IMR-90 (cell line): ENCODE measurements at regions not wholly inside any gene's neighbourhood (a gene's known extent, or its start where the extent isn't known, plus 50 kb on each side); places are given as distances from the start of the nearest gene placed in this dataset.
A peak's percentile ranks its signal among the peaks of the same experiment; 100 is the strongest.

Source experiments
- ATAC-seq: fragments of 200-7000 bp; cut with Tn5 transposase; 2 replicates; pipeline ENCODE4 v1.9.1; 2020; ENCODE audit warnings: low read depth, mild to moderate bottlenecking, moderate library complexity
- BruUV-seq: library from RNA; stranded (reverse); fragments of 400-500 nt; replicated peaks from 2 replicates; lab custom pipeline; 2021; lab: Mats Ljungman, UMichigan
- CTCF ChIA-PET: fragments of 300-600 bp; formaldehyde crosslinking; extraction: SDS; loops from one replicate; lab custom pipeline; 2021; ENCODE audit warnings: antibody characterized with exemption; lab: Yijun Ruan, JAX
- POLR2A ChIA-PET: fragments of 300-600 bp; sonication (Branson Sonifier 250); formaldehyde crosslinking; loops from one replicate; lab custom pipeline; 2022; ENCODE audit warnings: antibody characterized with exemption; ENCODE audit not compliant: unreplicated experiment; lab: Charles Lee
- DNase-seq: peaks from one replicate; pipeline ENCODE4 v3.0.0; 2013
- H2AFZ ChIP-seq: replicated peaks from 2 replicates; pipeline ENCODE3; 2013; ENCODE audit warnings: low read length, mild to moderate bottlenecking; ENCODE audit not compliant: poor library complexity
- H2AK5ac ChIP-seq: 2 replicates; pipeline ENCODE4 v1.6.1; 2013; ENCODE audit warnings: low read depth, low read length, inconsistent platforms
- H2AK9ac ChIP-seq: replicated peaks from 2 replicates; pipeline ENCODE3; 2013; ENCODE audit warnings: mild to moderate bottlenecking, low read depth, low read length, moderate library complexity; ENCODE audit not compliant: poor library complexity
- H2BK120ac ChIP-seq: 2 replicates; pipeline ENCODE4 v1.6.1; 2013; ENCODE audit warnings: low read depth, low read length, inconsistent platforms
- H2BK15ac ChIP-seq: 3 replicates; pipeline ENCODE4 v1.6.1; 2013; ENCODE audit warnings: low read depth, low read length, inconsistent platforms
- H2BK20ac ChIP-seq: 2 replicates; pipeline ENCODE4 v1.6.1; 2013; ENCODE audit warnings: low read depth, mild to moderate bottlenecking, inconsistent platforms, low read length, moderate library complexity
- H2BK5ac ChIP-seq: 2 replicates; pipeline ENCODE4 v1.6.1; 2013; ENCODE audit warnings: mild to moderate bottlenecking, low read depth, low read length, inconsistent platforms; ENCODE audit not compliant: poor library complexity, severe bottlenecking
- H3K14ac ChIP-seq: replicated peaks from 2 replicates; pipeline ENCODE4 v1.6.1; 2013; ENCODE audit warnings: low read depth, low read length, inconsistent platforms
- H3K18ac ChIP-seq: 2 replicates; pipeline ENCODE4 v1.6.1; 2013; ENCODE audit warnings: low read depth, low read length, control low read depth
- H3K23ac ChIP-seq: 2 replicates; pipeline ENCODE4 v1.6.1; 2013; ENCODE audit warnings: low read depth, low read length, inconsistent platforms
- H3K27ac ChIP-seq: 2 replicates; pipeline ENCODE4 v1.5.1; 2013; ENCODE audit warnings: mild to moderate bottlenecking, control low read depth, low read length; ENCODE audit not compliant: insufficient read depth
- H3K27me3 ChIP-seq: 2 replicates; pipeline ENCODE4 v1.6.1; 2013; ENCODE audit warnings: low read length; ENCODE audit not compliant: control insufficient read depth, insufficient read depth
- H3K36me3 ChIP-seq: 2 replicates; pipeline ENCODE4 v1.6.1; 2013; ENCODE audit warnings: low read length, mixed read lengths; ENCODE audit not compliant: control insufficient read depth, insufficient read depth
- H3K4ac ChIP-seq: 2 replicates; pipeline ENCODE4 v1.6.1; 2013; ENCODE audit warnings: low read depth, low read length, inconsistent platforms
- H3K4me1 ChIP-seq: 2 replicates; pipeline ENCODE4 v1.6.1; 2013; ENCODE audit warnings: low read length, mixed read lengths; ENCODE audit not compliant: control insufficient read depth, insufficient read depth
- H3K4me2 ChIP-seq: 2 replicates; pipeline ENCODE4 v1.6.1; 2013; ENCODE audit warnings: low read depth, mild to moderate bottlenecking, control low read depth, low read length, moderate library complexity
- H3K4me3 ChIP-seq: 2 replicates; pipeline ENCODE4 v1.5.1; 2013; ENCODE audit warnings: low read depth, mild to moderate bottlenecking, control low read depth, low read length, moderate library complexity; ENCODE audit not compliant: insufficient read depth
- H3K56ac ChIP-seq: 2 replicates; pipeline ENCODE4 v1.6.1; 2013; ENCODE audit warnings: low read length, inconsistent platforms; ENCODE audit not compliant: insufficient read depth; ENCODE audit errors: extremely low read depth
- H3K79me1 ChIP-seq, 2 experiments: 2 replicates each; pipeline ENCODE4 v1.6.1; 2013; ENCODE audit warnings: low read length in 2 of 2, inconsistent platforms in 1 of 2, low read depth in 1 of 2
- H3K9ac ChIP-seq: 2 replicates; pipeline ENCODE4 v1.6.1; 2013; ENCODE audit warnings: low read depth, low read length, control low read depth
- H3K9me1 ChIP-seq: 2 replicates; pipeline ENCODE4 v1.6.1; 2013; ENCODE audit warnings: low read length, inconsistent platforms; ENCODE audit not compliant: insufficient read depth
- H3K9me3 ChIP-seq: 2 replicates; pipeline ENCODE4 v1.6.1; 2013; ENCODE audit warnings: low read length; ENCODE audit not compliant: control insufficient read depth, insufficient read depth
- H4K20me1 ChIP-seq: 2 replicates; pipeline ENCODE4 v1.6.1; 2013; ENCODE audit warnings: low read length, inconsistent platforms; ENCODE audit not compliant: insufficient read depth
- H4K5ac ChIP-seq: 2 replicates; pipeline ENCODE4 v1.6.1; 2013; ENCODE audit warnings: mild to moderate bottlenecking, low read depth, low read length, control low read depth
- H4K8ac ChIP-seq, 2 experiments: 2 replicates each; pipeline ENCODE4 v1.6.1; 2013; ENCODE audit warnings: low read depth in 2 of 2, low read length in 2 of 2, control low read depth in 1 of 2, inconsistent platforms in 1 of 2
- H4K91ac ChIP-seq: 2 replicates; pipeline ENCODE4 v1.6.1; 2013; ENCODE audit warnings: low read depth, low read length, inconsistent platforms; ENCODE audit not compliant: insufficient read depth
- BHLHE40 ChIP-seq: fragments of 150-350 bp; IDR thresholded peaks from 2 replicates; pipeline ENCODE4 v1.6.1; 2016; ENCODE audit warnings: mild to moderate bottlenecking, low read depth, low read length
- MAZ ChIP-seq: IDR thresholded peaks from 2 replicates; pipeline ENCODE4 v1.6.1; 2012; ENCODE audit warnings: low read depth, mild to moderate bottlenecking, low read length, improper control_type of control experiment, moderate library complexity, borderline replicate concordance
- WGBS, 2 experiments: methylation state at CpG; one replicate each; pipeline versions ENCODE4 v1.1.5 to v1.1.7; 2013; ENCODE audit warnings: missing lambda C conversion rate in 2 of 2; ENCODE audit not compliant: insufficient read length in 1 of 2; ENCODE audit errors: extremely low coverage in 2 of 2; 5-methylcytosine and 5-hydroxymethylcytosine counted together
- dilution Hi-C: fragments of 300-500 bp; cut with HindIII; formaldehyde crosslinking; loops from one replicate; pipeline ENCODE4 v1.14.3; 2018; ENCODE audit warnings: low sequenced_read_pairs; ENCODE audit not compliant: unreplicated experiment
- in situ Hi-C: fragments of 300-500 bp; cut with MboI; formaldehyde crosslinking; loops from 3 replicates; pipeline ENCODE4 v1.14.3; 2019; ENCODE audit warnings: low sequenced_read_pairs, inconsistent platforms, mixed read lengths
- intact Hi-C: fragments of 100-400 bp; cut with micrococcal nuclease; formaldehyde crosslinking; loops from 2 replicates; pipeline ENCODE4 v1.10.0; 2022

DNA sequence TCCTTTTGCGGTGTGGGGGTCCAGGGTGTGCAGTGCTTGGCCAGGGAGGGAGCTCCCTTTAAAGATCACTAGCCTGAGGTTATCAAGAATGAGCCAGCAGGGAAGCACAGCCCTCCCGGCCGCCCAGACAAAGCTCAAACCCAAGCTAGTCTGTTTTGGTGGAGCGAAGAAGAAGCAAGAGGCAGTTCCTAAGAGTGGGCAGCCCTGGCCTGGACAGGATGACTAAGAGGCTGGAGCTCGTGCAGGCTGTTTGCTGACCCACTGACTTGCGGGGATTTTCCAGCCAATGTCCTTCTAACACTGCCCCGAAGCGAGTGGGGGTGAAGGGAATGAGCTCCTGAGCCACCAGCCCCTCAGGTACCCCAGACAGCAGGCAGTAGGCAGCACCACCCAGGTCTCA lies 134.4 kb downstream of the COPRS start:
- Histone ChIP-seq H2BK15ac (peak overlapping the region; percentile 65; the same call in 2 of the 3 replicates), H4K20me1 (no peaks in the 10 kb centered on the region), H3K4ac (peak overlapping the region; percentile 83), H3K4me3 (no peak overlapping the region), H3K23ac (peak overlapping the region; percentile 48), H3K9me3 (no peaks in the 10 kb centered on the region), H4K91ac (peak overlapping the region; percentile 43), H2AK9ac (peak overlapping the region; percentile 38), H3K79me1 (peaks cover 0 to 7% of the 10 kb centered on the region in 2 experiments; a peak in 1 of 4 replicates), H2BK20ac (peak overlapping the region; percentile 72; the same call in 1 of the 2 replicates), H3K27ac (no peak overlapping the region; the same call in 1 of the 2 replicates), H3K9ac (no peak overlapping the region), H4K5ac (peak overlapping the region; percentile 57; the same call in 1 of the 2 replicates), H3K4me1 (peaks cover 31% of the 10 kb centered on the region), H2AK5ac (peak overlapping the region; percentile 92; the same call in 1 of the 2 replicates), H3K36me3 (no peaks in the 10 kb centered on the region), H3K9me1 (peaks cover 26% of the 10 kb centered on the region), H3K56ac (no peak overlapping the region), H2AFZ (peak overlapping the region; percentile 36), H4K8ac (peak overlapping the region; percentile 27 to 88; a peak in 2 of 4 replicates), H2BK5ac (peak overlapping the region; percentile 71), H2BK120ac (peak overlapping the region; percentile 86), H3K27me3 (no peaks in the 10 kb centered on the region), H3K14ac (peak overlapping the region; percentile 64), H3K4me2 (no peak overlapping the region), H3K18ac (peak overlapping the region; percentile 74; the same call in 1 of the 2 replicates)
- ATAC-seq = 0 out of 2 replicates have a peak, but pooled peaks have one; percentile 18
- in situ Hi-C loops = no loop called here
- dilution Hi-C loops = no loop called here
- no CpG with 5 or more reads among the region's 8 CpGs for WGBS, 2 experiments
- TF ChIP-seq BHLHE40 (peak; percentile 61), MAZ (no peak)
- intact Hi-C loops = no loop called here
- peak; percentile 58 for DNase-seq
- no TSS peak for BruUV-seq
- ChIA-PET POLR2A (no interaction called here), CTCF (interaction anchor here (1.0 to 1.5 kb wide), 3 partner anchors 12 to 19 kb away, joined by 3 to 4 read pairs (median 3); no protein-coding TSS in a partner anchor)
